H9 (cell line): ENCODE measurements at regions not wholly inside any gene's neighbourhood (a gene's known extent, or its start where the extent isn't known, plus 50 kb on each side); places are given as distances from the start of the nearest gene placed in this dataset.

Source experiments
- DNase-seq: peaks from one replicate; pipeline ENCODE4 v3.0.0-alpha.2; 2017
- H2AFZ ChIP-seq: one replicate; pipeline ENCODE4 v1.6.1; 2013; ENCODE audit warnings: mild to moderate bottlenecking, low read length, control low read depth, moderate library complexity
- H2AK5ac ChIP-seq: 2 replicates; pipeline ENCODE4 v1.6.1; 2013; ENCODE audit warnings: low read length, control low read depth, mixed read lengths; ENCODE audit not compliant: insufficient read length
- H2BK120ac ChIP-seq: one replicate; pipeline ENCODE4 v1.6.1; 2013; ENCODE audit warnings: low read depth, mild to moderate bottlenecking, low read length, control low read depth, inconsistent platforms; ENCODE audit not compliant: poor library complexity, severe bottlenecking
- H2BK12ac ChIP-seq: 2 replicates; pipeline ENCODE4 v1.6.1; 2013; ENCODE audit warnings: low read length, control low read depth, mixed read lengths, low read depth; ENCODE audit not compliant: insufficient read length
- H2BK15ac ChIP-seq: 2 replicates; pipeline ENCODE4 v1.6.1; 2013; ENCODE audit warnings: low read depth, low read length, control low read depth
- H2BK20ac ChIP-seq: one replicate; pipeline ENCODE4 v1.6.1; 2013; ENCODE audit warnings: low read depth, mild to moderate bottlenecking, low read length, control low read depth, inconsistent platforms; ENCODE audit not compliant: poor library complexity, severe bottlenecking
- H2BK5ac ChIP-seq: 2 replicates; pipeline ENCODE4 v1.6.1; 2013; ENCODE audit warnings: low read length, control low read depth, mixed read lengths; ENCODE audit not compliant: insufficient read length
- H3K14ac ChIP-seq: 2 replicates; pipeline ENCODE4 v1.6.1; 2013; ENCODE audit warnings: low read length, control low read depth; ENCODE audit not compliant: insufficient read depth
- H3K18ac ChIP-seq: 2 replicates; pipeline ENCODE4 v1.6.1; 2013; ENCODE audit warnings: low read depth, mild to moderate bottlenecking, mixed read lengths, low read length, control low read depth; ENCODE audit not compliant: insufficient read length
- H3K23ac ChIP-seq: 2 replicates; pipeline ENCODE4 v1.6.1; 2013; ENCODE audit warnings: low read length, control low read depth, mixed read lengths, low read depth; ENCODE audit not compliant: insufficient read length
- H3K23me2 ChIP-seq: 2 replicates; pipeline ENCODE4 v1.6.1; 2013; ENCODE audit warnings: low read depth, mild to moderate bottlenecking, mixed read lengths, low read length, control low read depth; ENCODE audit not compliant: insufficient read length, poor library complexity, severe bottlenecking
- H3K27ac ChIP-seq: 2 replicates; pipeline ENCODE4 v1.5.1; 2013; ENCODE audit warnings: low read length, control low read depth, mixed read lengths, low read depth; ENCODE audit not compliant: insufficient read length
- H3K27me3 ChIP-seq: 2 replicates; pipeline ENCODE4 v1.6.1; 2013; ENCODE audit warnings: low read length, control low read depth, inconsistent platforms; ENCODE audit not compliant: insufficient read depth
- H3K4ac ChIP-seq: 2 replicates; pipeline ENCODE4 v1.6.1; 2013; ENCODE audit warnings: low read depth, mild to moderate bottlenecking, control low read depth, inconsistent platforms, low read length, moderate library complexity
- H3K4me1 ChIP-seq: 2 replicates; pipeline ENCODE4 v1.6.1; 2013; ENCODE audit warnings: low read length, control low read depth, inconsistent platforms; ENCODE audit not compliant: insufficient read depth
- H3K4me2 ChIP-seq: 2 replicates; pipeline ENCODE4 v1.6.1; 2013; ENCODE audit warnings: low read length, control low read depth, mixed read lengths; ENCODE audit not compliant: insufficient read length, insufficient read depth
- H3K56ac ChIP-seq: 2 replicates; pipeline ENCODE4 v1.6.1; 2013; ENCODE audit warnings: low read depth, mild to moderate bottlenecking, mixed read lengths, low read length, control low read depth; ENCODE audit not compliant: insufficient read length
- H3K79me1 ChIP-seq: 2 replicates; pipeline ENCODE4 v1.6.1; 2013; ENCODE audit warnings: low read depth, mild to moderate bottlenecking, moderate library complexity, low read length, control low read depth, inconsistent platforms; ENCODE audit not compliant: insufficient read depth, poor library complexity, severe bottlenecking
- H3K79me2 ChIP-seq: 2 replicates; pipeline ENCODE4 v1.6.1; 2013; ENCODE audit warnings: low read length, control low read depth, inconsistent platforms; ENCODE audit not compliant: insufficient read depth
- H3K9ac ChIP-seq: 2 replicates; pipeline ENCODE4 v1.6.1; 2013; ENCODE audit warnings: low read length, control low read depth, mixed read lengths; ENCODE audit not compliant: insufficient read length; ENCODE audit errors: extremely low read depth
- H3K9me3 ChIP-seq: one replicate; pipeline ENCODE4 v1.6.1; 2013; ENCODE audit warnings: low read depth, low read length, inconsistent platforms; ENCODE audit not compliant: control insufficient read depth
- H3T11ph ChIP-seq: one replicate; pipeline ENCODE4 v1.6.1; 2013; ENCODE audit warnings: mild to moderate bottlenecking, low read length, control low read depth, inconsistent platforms
- H4K20me1 ChIP-seq: one replicate; pipeline ENCODE4 v1.6.1; 2013; ENCODE audit not compliant: control insufficient read depth, insufficient read length, insufficient read depth
- H4K5ac ChIP-seq: 2 replicates; pipeline ENCODE4 v1.6.1; 2013; ENCODE audit warnings: low read depth, mild to moderate bottlenecking, mixed read lengths, low read length, control low read depth; ENCODE audit not compliant: insufficient read length
- H4K8ac ChIP-seq: replicated peaks from 2 replicates; pipeline ENCODE4 v1.6.1; 2013; ENCODE audit warnings: low read length, control low read depth, mixed read lengths, low read depth; ENCODE audit not compliant: insufficient read length
- H4K91ac ChIP-seq: 2 replicates; pipeline ENCODE4 v1.6.1; 2013; ENCODE audit warnings: low read depth, mild to moderate bottlenecking, moderate library complexity, mixed read lengths, low read length, control low read depth; ENCODE audit not compliant: insufficient read length
- H3K27ac Mint-ChIP-seq, 3 experiments: 2 replicates in 2 of 3; 3 replicates in 1 of 3; pipeline ENCODE4 v1.8.0; 2020 to 2021; ENCODE audit warnings: mixed read lengths in 3 of 3, mild to moderate bottlenecking in 1 of 3, moderate library complexity in 1 of 3
- H3K27me3 Mint-ChIP-seq: 2 replicates; pipeline ENCODE4 v1.8.0; 2021; ENCODE audit warnings: low read depth, mild to moderate bottlenecking, moderate library complexity, mixed read lengths
- H3K36me3 Mint-ChIP-seq, 3 experiments: 2 replicates in 2 of 3; 3 replicates in 1 of 3; pipeline ENCODE4 v1.8.0; 2020 to 2021; ENCODE audit warnings: low read depth in 3 of 3, mixed read lengths in 3 of 3; ENCODE audit not compliant: insufficient read depth in 1 of 3
- H3K4me1 Mint-ChIP-seq, 2 experiments: 2 replicates each; pipeline ENCODE4 v1.8.0; 2020; ENCODE audit warnings: mixed read lengths in 2 of 2
- H3K4me3 Mint-ChIP-seq, 2 experiments: 2 replicates in 1 of 2; 3 replicates in 1 of 2; pipeline ENCODE4 v1.8.0; 2020 to 2021; ENCODE audit warnings: mild to moderate bottlenecking in 2 of 2, mixed read lengths in 2 of 2, moderate library complexity in 1 of 2
- H3K9me3 Mint-ChIP-seq, 2 experiments: 2 replicates in 1 of 2; 3 replicates in 1 of 2; pipeline ENCODE4 v1.8.0; 2020; ENCODE audit warnings: mild to moderate bottlenecking in 2 of 2, mixed read lengths in 2 of 2, moderate library complexity in 1 of 2
- WGBS: extraction: QIAGEN DNeasy Blood & Tissue Kit; methylation state at CpG from one replicate; pipeline ENCODE4 v1.1.7; 2013; ENCODE audit warnings: missing lambda C conversion rate, low lambda C conversion rate, mixed read lengths; ENCODE audit not compliant: insufficient read length; ENCODE audit errors: extremely low coverage; 5-methylcytosine and 5-hydroxymethylcytosine counted together
- TF ChIP-seq, protein P1 (sequence below): fragments of 200-600 bp; sonication (generic); conservative IDR thresholded peaks from 3 replicates; pipeline ENCODE4 v1.8.0; 2021; ENCODE audit warnings: antibody characterized with exemption, mild to moderate bottlenecking

DNA sequence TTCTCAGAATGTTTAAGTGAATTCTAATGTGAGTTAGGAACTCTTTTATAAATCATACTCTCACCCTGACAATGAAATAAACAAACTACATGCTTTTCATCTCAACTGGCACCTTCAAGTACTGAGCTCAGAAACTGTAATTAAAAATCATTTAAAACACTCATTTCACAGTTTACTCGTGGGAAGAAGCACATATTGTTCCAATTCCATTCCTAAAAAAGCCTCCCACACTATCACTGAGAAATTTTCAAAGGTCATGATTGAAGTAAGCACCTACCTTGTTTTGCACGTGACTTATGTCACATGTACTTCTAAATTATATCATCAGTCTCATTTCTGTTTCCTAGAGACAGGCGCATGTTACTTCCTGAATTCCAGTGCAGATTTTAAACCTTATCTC, 678.1 kb upstream of the SLC8A1 start:
- Histone ChIP-seq H3K23me2 (no peaks in the 10 kb centered on the region), H4K8ac (no peak overlapping the region), H3K23ac (no peak overlapping the region), H2AFZ (no peak overlapping the region), H3K4me2 (no peak overlapping the region), H4K5ac (no peak overlapping the region), H3K27ac (no peak overlapping the region), H3K4ac (no peak overlapping the region), H3K18ac (no peak overlapping the region), H2BK15ac (no peak overlapping the region), H2BK5ac (no peak overlapping the region), H4K20me1 (no peaks in the 10 kb centered on the region), H3K9me3 (no peaks in the 10 kb centered on the region), H3K4me1 (no peaks in the 10 kb centered on the region), H3K56ac (no peak overlapping the region), H3T11ph (no peak overlapping the region), H2BK120ac (no peak overlapping the region), H2AK5ac (no peak overlapping the region), H3K27me3 (no peaks in the 10 kb centered on the region), H2BK12ac (no peak overlapping the region), H3K79me1 (no peaks in the 10 kb centered on the region), H3K9ac (no peak overlapping the region), H3K14ac (no peak overlapping the region), H4K91ac (no peak overlapping the region), H3K79me2 (no peaks in the 10 kb centered on the region), H2BK20ac (no peak overlapping the region)
- H3K27ac Mint-ChIP-seq = no peak overlapping the region
- no peak overlapping the region for H3K4me3 Mint-ChIP-seq
- TF ChIP-seq, protein P1, sequence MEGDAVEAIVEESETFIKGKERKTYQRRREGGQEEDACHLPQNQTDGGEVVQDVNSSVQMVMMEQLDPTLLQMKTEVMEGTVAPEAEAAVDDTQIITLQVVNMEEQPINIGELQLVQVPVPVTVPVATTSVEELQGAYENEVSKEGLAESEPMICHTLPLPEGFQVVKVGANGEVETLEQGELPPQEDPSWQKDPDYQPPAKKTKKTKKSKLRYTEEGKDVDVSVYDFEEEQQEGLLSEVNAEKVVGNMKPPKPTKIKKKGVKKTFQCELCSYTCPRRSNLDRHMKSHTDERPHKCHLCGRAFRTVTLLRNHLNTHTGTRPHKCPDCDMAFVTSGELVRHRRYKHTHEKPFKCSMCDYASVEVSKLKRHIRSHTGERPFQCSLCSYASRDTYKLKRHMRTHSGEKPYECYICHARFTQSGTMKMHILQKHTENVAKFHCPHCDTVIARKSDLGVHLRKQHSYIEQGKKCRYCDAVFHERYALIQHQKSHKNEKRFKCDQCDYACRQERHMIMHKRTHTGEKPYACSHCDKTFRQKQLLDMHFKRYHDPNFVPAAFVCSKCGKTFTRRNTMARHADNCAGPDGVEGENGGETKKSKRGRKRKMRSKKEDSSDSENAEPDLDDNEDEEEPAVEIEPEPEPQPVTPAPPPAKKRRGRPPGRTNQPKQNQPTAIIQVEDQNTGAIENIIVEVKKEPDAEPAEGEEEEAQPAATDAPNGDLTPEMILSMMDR = no peak
- H3K27me3 Mint-ChIP-seq = no peaks in the 10 kb centered on the region
- H3K4me1 Mint-ChIP-seq = peaks cover 3 to 4% of the 10 kb centered on the region in 2 experiments; a peak in 2 of 4 replicates
- no CpG with 5 or more reads among the region's 3 CpGs for WGBS
- DNase-seq = no peak
- H3K36me3 Mint-ChIP-seq = peaks cover 1 to 20% (median 10%) of the 10 kb centered on the region in 3 experiments; a peak in 6 of 7 replicates
- H3K9me3 Mint-ChIP-seq = peaks cover 12 to 15% of the 10 kb centered on the region in 2 experiments
